ENCODE measurements at regions not wholly inside any gene's neighbourhood (a gene's known extent, or its start where the extent isn't known, plus 50 kb on each side); places are given as distances from the start of the nearest gene placed in this dataset.

- TF ChIP-seq CTCF (IDR thresholded peaks at IDR 0.05) (no peak), POLR2A (IDR thresholded peaks at IDR 0.05) (no peak)
These were observed 232.6 kb downstream of the OPA1 start for GRCh38 chr3:193825617-193826016.

Data from lower leg skin (tissue), 3 donors.